Endothelial cell of umbilical vein (primary cell): ENCODE measurements at regions not wholly inside any gene's neighbourhood (a gene's known extent, or its start where the extent isn't known, plus 50 kb on each side); places are given as distances from the start of the nearest gene placed in this dataset.

Experiments used
- BruUV-seq: library from RNA; stranded (reverse); fragments of 400-500 nt; replicated peaks from 2 replicates; lab custom pipeline; 2021; lab: Mats Ljungman, UMichigan
- CTCF ChIA-PET: fragments of 300-600, 350-600 bp; sonication (Branson Sonifier 250); formaldehyde crosslinking; loops from one replicate; lab custom pipeline; 2021; ENCODE audit warnings: antibody characterized with exemption, inconsistent platforms; lab: Charles Lee
- POLR2A ChIA-PET: fragments of 300-600, 350-600 bp; sonication (Branson Sonifier 250); formaldehyde crosslinking; loops from one replicate; lab custom pipeline; 2021; ENCODE audit warnings: antibody characterized with exemption, inconsistent platforms; lab: Charles Lee
- DNase-seq: peaks from one replicate; pipeline ENCODE4 v3.0.0-alpha.2; 2011; ENCODE audit warnings: low read depth, low spot score
- FAIRE-seq: peaks from 2 replicates; lab custom pipeline; 2011; peaks lifted over from hg19 to GRCh38; lab: Jason Lieb, UNC
- H2AFZ ChIP-seq: 2 replicates; pipeline ENCODE4 v1.6.0; 2012; ENCODE audit warnings: low read depth, low read length, control low read depth, inconsistent platforms
- H3K27ac ChIP-seq: 2 replicates; pipeline ENCODE4 v1.5.1; 2011; ENCODE audit warnings: low read depth, mild to moderate bottlenecking, control low read depth, low read length, moderate library complexity; ENCODE audit not compliant: insufficient read depth
- H3K27me3 ChIP-seq, 2 experiments: 2 replicates each; pipeline versions ENCODE4 v1.6.0 to v1.6.1; 2011; ENCODE audit warnings: low read length in 2 of 2, mixed read lengths in 1 of 2; ENCODE audit not compliant: control insufficient read depth in 2 of 2, insufficient read depth in 2 of 2
- H3K36me3 ChIP-seq, 2 experiments: 2 replicates in 1 of 2; 3 replicates in 1 of 2; pipeline ENCODE4 v1.5.1; 2011; ENCODE audit warnings: low read length in 2 of 2, mild to moderate bottlenecking in 1 of 2, moderate library complexity in 1 of 2; ENCODE audit not compliant: control insufficient read depth in 2 of 2, insufficient read depth in 2 of 2; ENCODE audit errors: extremely low read depth in 1 of 2
- H3K4me1 ChIP-seq: 3 replicates; pipeline ENCODE4 v1.5.1; 2011; ENCODE audit warnings: mild to moderate bottlenecking, low read length; ENCODE audit not compliant: control insufficient read depth, insufficient read depth; ENCODE audit errors: extremely low read depth
- H3K4me2 ChIP-seq: 2 replicates; pipeline ENCODE4 v1.6.1; 2011; ENCODE audit warnings: low read length, control low read depth, mixed read lengths; ENCODE audit not compliant: insufficient read depth
- H3K4me3 ChIP-seq, 3 experiments: fragments of 200-600 bp in 1 of 3; sonication (generic), shearing (Covaris generic) in 1 of 3; replicated peaks in 1 of 3; 2 replicates each; pipeline ENCODE4 v1.5.1; 2011 to 2016; ENCODE audit warnings: control low read depth in 3 of 3, low read length in 3 of 3, mild to moderate bottlenecking in 2 of 3, inconsistent platforms in 1 of 3, low read depth in 1 of 3, moderate library complexity in 1 of 3; ENCODE audit not compliant: insufficient read depth in 1 of 3
- H3K79me2 ChIP-seq: 2 replicates; pipeline ENCODE4 v1.6.0; 2012; ENCODE audit warnings: low read length, inconsistent platforms; ENCODE audit not compliant: control insufficient read depth, insufficient read depth
- H3K9ac ChIP-seq: replicated peaks from 2 replicates; pipeline ENCODE3; 2011; ENCODE audit warnings: low read length, control low read depth; ENCODE audit not compliant: insufficient read depth; ENCODE audit errors: extremely low read depth
- H3K9me1 ChIP-seq: replicated peaks from 3 replicates; pipeline ENCODE4 v1.6.0; 2011; ENCODE audit warnings: mild to moderate bottlenecking, low read length; ENCODE audit not compliant: control insufficient read depth, insufficient read depth; ENCODE audit errors: extremely low read depth
- H3K9me3 ChIP-seq: replicated peaks from 2 replicates; pipeline ENCODE4 v1.5.1; 2012; ENCODE audit warnings: low read length, inconsistent platforms; ENCODE audit not compliant: control insufficient read depth, insufficient read depth
- H4K20me1 ChIP-seq: replicated peaks from 2 replicates; pipeline ENCODE3; 2011; ENCODE audit warnings: mild to moderate bottlenecking, low read length; ENCODE audit not compliant: control insufficient read depth, insufficient read depth; ENCODE audit errors: extremely low read depth
- CTCF ChIP-seq, 2 donors: IDR thresholded peaks; 1 replicate in 1 of 2; 2 replicates in 1 of 2; pipeline ENCODE4 v1.5.1; 2011; ENCODE audit warnings: low read length in 2 of 2, mild to moderate bottlenecking in 2 of 2, moderate library complexity in 2 of 2, control low read depth in 1 of 2, inconsistent platforms in 1 of 2, low read depth in 1 of 2; ENCODE audit not compliant: insufficient read depth in 1 of 2; ENCODE audit errors: extremely low read depth in 1 of 2
- FOS ChIP-seq: IDR thresholded peaks from 2 replicates; pipeline ENCODE4 v1.6.1; 2011; ENCODE audit warnings: mild to moderate bottlenecking, low read length, moderate library complexity, borderline replicate concordance; ENCODE audit not compliant: insufficient read depth
- GATA2 ChIP-seq: IDR thresholded peaks from 2 replicates; pipeline ENCODE4 v1.7.0; 2011; ENCODE audit warnings: low read depth, mild to moderate bottlenecking, moderate library complexity, mixed read lengths, low read length; ENCODE audit not compliant: insufficient read length, insufficient read depth
- MYC ChIP-seq: IDR thresholded peaks from one replicate; pipeline ENCODE4 v1.6.1; 2011; ENCODE audit warnings: mild to moderate bottlenecking, low read depth, low read length
- POLR2A ChIP-seq: IDR thresholded peaks from 2 replicates; pipeline ENCODE4 v1.6.1; 2012; ENCODE audit warnings: low read depth, mild to moderate bottlenecking, control low read depth, low read length
- dilution Hi-C: fragments of 300-500 bp; cut with MboI; formaldehyde crosslinking; loops from one replicate; pipeline ENCODE4 v1.15.0; 2019; ENCODE audit warnings: low sequenced_read_pairs; ENCODE audit not compliant: extremely low pct_ligation_motif_present
- intact Hi-C: fragments of 100-400 bp; cut with micrococcal nuclease; formaldehyde crosslinking; loops from one replicate; pipeline ENCODE4 v1.10.0; 2022
- TF ChIP-seq, protein P1 (sequence below): IDR thresholded peaks from 2 replicates; pipeline ENCODE4 v1.6.1; 2011; ENCODE audit not compliant: insufficient read depth, insufficient read length

DNA sequence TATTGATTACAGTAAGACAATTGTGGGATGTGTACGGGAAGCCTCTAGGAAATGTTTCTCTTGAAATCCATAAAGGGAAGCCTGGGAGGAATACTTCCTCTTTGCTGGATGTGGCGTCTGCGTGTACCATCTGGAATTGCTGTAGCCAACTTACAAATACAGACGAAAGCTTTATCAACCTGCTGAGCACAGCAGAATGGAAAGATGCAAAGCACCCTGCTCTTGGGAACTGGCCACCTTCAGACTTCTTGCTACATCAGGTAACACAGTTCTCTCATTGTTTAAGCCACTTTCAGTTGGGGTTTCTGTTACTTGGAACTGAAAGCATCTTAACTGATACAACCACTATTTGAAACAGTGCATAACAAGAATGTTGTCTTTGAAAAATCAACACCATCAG, 213.8 kb downstream of the HRH4 start:
- Histone ChIP-seq H3K36me3 (no peaks in the 10 kb centered on the region), H3K4me2 (no peak overlapping the region), H3K9me3 (no peaks in the 10 kb centered on the region), H4K20me1 (no peaks in the 10 kb centered on the region), H3K4me3 (no peak overlapping the region), H3K4me1 (no peaks in the 10 kb centered on the region), H3K9ac (no peak overlapping the region), H3K27me3 (peaks cover 6 to 10% of the 10 kb centered on the region in 2 experiments), H3K27ac (no peak overlapping the region), H2AFZ (no peak overlapping the region), H3K79me2 (no peaks in the 10 kb centered on the region), H3K9me1 (no peaks in the 10 kb centered on the region)
- no TSS peak for BruUV-seq
- FAIRE-seq: no peak
- no peak for TF ChIP-seq GATA2
- TF ChIP-seq, protein P1, sequence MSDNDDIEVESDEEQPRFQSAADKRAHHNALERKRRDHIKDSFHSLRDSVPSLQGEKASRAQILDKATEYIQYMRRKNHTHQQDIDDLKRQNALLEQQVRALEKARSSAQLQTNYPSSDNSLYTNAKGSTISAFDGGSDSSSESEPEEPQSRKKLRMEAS: no peak
- TF ChIP-seq POLR2A: no peak
- TF ChIP-seq MYC: no peak
- ChIA-PET POLR2A (no interaction called here), CTCF (no interaction called here)
- intact Hi-C loops: no loop called here
- no peak for DNase-seq
- dilution Hi-C loops: no loop called here

DNA sequence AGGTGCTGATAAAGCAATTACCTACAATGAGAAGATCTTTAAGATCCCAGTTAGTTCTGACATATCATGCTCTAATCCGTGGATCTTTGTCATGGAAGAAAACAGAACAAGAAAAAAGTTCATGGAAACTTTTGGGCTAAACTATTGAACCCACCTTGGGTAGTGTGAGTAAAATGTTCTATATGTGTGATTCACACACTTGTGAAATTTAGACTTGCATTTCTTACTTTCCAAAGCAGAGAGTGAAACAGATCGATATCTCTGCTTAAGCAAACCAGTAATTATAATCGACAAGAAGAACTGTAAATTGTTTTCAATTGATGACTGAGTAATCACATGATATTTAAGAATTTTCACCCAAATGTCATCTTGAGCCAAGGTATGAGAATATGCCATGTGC, 214.2 kb downstream of the HRH4 start:
- Histone ChIP-seq H3K36me3 (no peaks in the 10 kb centered on the region), H3K9ac (no peak overlapping the region), H2AFZ (no peak overlapping the region), H3K9me1 (no peaks in the 10 kb centered on the region), H3K4me1 (no peaks in the 10 kb centered on the region), H3K4me3 (no peak overlapping the region), H3K27me3 (peaks cover 6 to 10% of the 10 kb centered on the region in 2 experiments), H3K79me2 (no peaks in the 10 kb centered on the region), H3K4me2 (no peak overlapping the region), H3K9me3 (no peaks in the 10 kb centered on the region), H4K20me1 (no peaks in the 10 kb centered on the region), H3K27ac (no peak overlapping the region)
- TF ChIP-seq CTCF (IDR thresholded peaks at IDR 0.05; ENCODE audit: extremely low read depth in 1 of 2, insufficient read depth in 1 of 2, low read depth in 1 of 2, low read length in 2 of 2) (no peak), FOS (no peak), POLR2A (no peak)
- intact Hi-C loops (no loop called here), dilution Hi-C loops (no loop called here)
- ChIA-PET CTCF (no interaction called here), POLR2A (no interaction called here)
- no TSS peak for BruUV-seq
- FAIRE-seq: no peak
- no peak for DNase-seq
